GM23338 (cell line): ENCODE measurements at regions not wholly inside any gene's neighbourhood (a gene's known extent, or its start where the extent isn't known, plus 50 kb on each side); places are given as distances from the start of the nearest gene placed in this dataset.

Source experiments
- ATAC-seq: fragments of 200-7000 bp; cut with Tn5 transposase; 3 replicates; pipeline ENCODE4 v1.9.1; 2020
- DNase-seq: peaks from one replicate; pipeline ENCODE4 v3.0.0-alpha.2; 2015; ENCODE audit warnings: low spot score
- H2AFZ ChIP-seq: fragments of 200-600 bp; sonication (generic); 2 replicates; pipeline ENCODE4 v1.8.0; 2016; ENCODE audit warnings: antibody characterized with exemption, mild to moderate bottlenecking, moderate library complexity
- H3F3A ChIP-seq: fragments of 200-600 bp; sonication (generic); replicated peaks from 2 replicates; pipeline ENCODE4 v1.8.0; 2017; ENCODE audit warnings: antibody characterized with exemption, mixed run types, low read depth
- H3K27ac ChIP-seq: fragments of 200-600 bp; sonication (generic); 2 replicates; pipeline ENCODE4 v1.6.1; 2016; ENCODE audit warnings: low read depth
- H3K27me3 ChIP-seq: fragments of 200-600 bp; sonication (generic); 2 replicates; pipeline ENCODE4 v1.8.0; 2016; ENCODE audit warnings: mild to moderate bottlenecking, mixed run types, moderate library complexity; ENCODE audit not compliant: insufficient read depth
- H3K36me3 ChIP-seq: fragments of 200-600 bp; sonication (generic); 2 replicates; pipeline ENCODE4 v1.8.0; 2016; ENCODE audit warnings: mild to moderate bottlenecking; ENCODE audit not compliant: insufficient read depth
- H3K4me1 ChIP-seq: fragments of 200-600 bp; sonication (generic); 2 replicates; pipeline ENCODE4 v1.8.0; 2016; ENCODE audit warnings: mild to moderate bottlenecking, moderate library complexity; ENCODE audit not compliant: insufficient read depth
- H3K4me2 ChIP-seq: fragments of 200-600 bp; sonication (generic); 2 replicates; pipeline ENCODE4 v1.7.1; 2017; ENCODE audit warnings: mixed run types
- H3K4me3 ChIP-seq: fragments of 200-600 bp; sonication (generic); 2 replicates; pipeline ENCODE4 v1.6.1; 2016; ENCODE audit warnings: mixed run types
- H3K79me2 ChIP-seq: fragments of 200-600 bp; sonication (generic); replicated peaks from 2 replicates; pipeline ENCODE4 v1.8.0; 2017; ENCODE audit warnings: mild to moderate bottlenecking; ENCODE audit not compliant: insufficient read depth
- H3K9me2 ChIP-seq: fragments of 200-600 bp; sonication (generic); 2 replicates; pipeline ENCODE4 v1.8.0; 2017; ENCODE audit not compliant: insufficient read depth
- H4K20me1 ChIP-seq: fragments of 200-600 bp; sonication (generic); replicated peaks from 2 replicates; pipeline ENCODE4 v1.8.0; 2017; ENCODE audit warnings: mild to moderate bottlenecking; ENCODE audit not compliant: insufficient read depth
- H3K27ac Mint-ChIP-seq: 2 replicates; pipeline ENCODE4 v1.8.0; 2020; ENCODE audit warnings: inconsistent platforms, mild to moderate bottlenecking, moderate library complexity, mixed read lengths
- H3K27me3 Mint-ChIP-seq: 3 replicates; pipeline ENCODE4 v1.8.0; 2022; ENCODE audit warnings: low read depth, mild to moderate bottlenecking, moderate library complexity, mixed read lengths, inconsistent platforms; ENCODE audit not compliant: insufficient read depth, poor library complexity
- H3K36me3 Mint-ChIP-seq: 3 replicates; pipeline ENCODE4 v1.8.0; 2021; ENCODE audit warnings: low read depth, mild to moderate bottlenecking, inconsistent platforms, moderate library complexity, mixed read lengths
- H3K4me1 Mint-ChIP-seq: 3 replicates; pipeline ENCODE4 v1.8.0; 2020; ENCODE audit warnings: mild to moderate bottlenecking, inconsistent platforms, mixed read lengths
- H3K4me3 Mint-ChIP-seq: 3 replicates; pipeline ENCODE4 v1.8.0; 2021; ENCODE audit warnings: moderate library complexity, mild to moderate bottlenecking, inconsistent platforms, mixed read lengths
- H3K9me3 Mint-ChIP-seq: 3 replicates; pipeline ENCODE4 v1.8.0; 2020; ENCODE audit warnings: moderate library complexity, mild to moderate bottlenecking, inconsistent platforms, mixed read lengths
- CREB1 ChIP-seq: fragments of 250-450 bp; sonication (Bioruptor Pico); IDR thresholded peaks from 2 replicates; pipeline ENCODE4 v1.5.0; 2020; ENCODE audit warnings: low read depth, mild to moderate bottlenecking, moderate library complexity
- EZH2 ChIP-seq: fragments of 200-600 bp; sonication (generic); IDR thresholded peaks from one replicate; pipeline ENCODE4 v1.8.0; 2017; ENCODE audit warnings: antibody characterized with exemption, mild to moderate bottlenecking, low read depth; ENCODE audit not compliant: unreplicated experiment
- EZH2phosphoT487 ChIP-seq: fragments of 200-600 bp; sonication (generic); IDR thresholded peaks from one replicate; pipeline ENCODE4 v1.8.1; 2018; ENCODE audit warnings: antibody characterized with exemption; ENCODE audit not compliant: unreplicated experiment
- JUNB ChIP-seq: IDR thresholded peaks from one replicate; pipeline ENCODE4 v1.6.1; 2016; ENCODE audit warnings: antibody characterized with exemption; ENCODE audit not compliant: unreplicated experiment
- NANOG ChIP-seq: IDR thresholded peaks from 2 replicates; pipeline ENCODE4 v1.6.1; 2016; ENCODE audit warnings: antibody characterized with exemption, borderline replicate concordance
- POLR2AphosphoS5 ChIP-seq: IDR thresholded peaks from 2 replicates; pipeline ENCODE4 v1.6.1; 2016; ENCODE audit warnings: antibody characterized with exemption, low read depth
- STAT1 ChIP-seq: IDR thresholded peaks from one replicate; pipeline ENCODE4 v1.6.1; 2016; ENCODE audit warnings: antibody characterized with exemption; ENCODE audit not compliant: unreplicated experiment
- ZNF114 ChIP-seq: fragments of 250-450 bp; sonication (Bioruptor Pico); IDR thresholded peaks from 2 replicates; pipeline ENCODE4 v1.5.0; 2020; ENCODE audit warnings: mild to moderate bottlenecking, moderate library complexity
- ZNF331 ChIP-seq: fragments of 250-450 bp; sonication (Bioruptor Pico); IDR thresholded peaks from 2 replicates; pipeline ENCODE4 v1.5.0; 2020; ENCODE audit warnings: low read depth, mild to moderate bottlenecking, moderate library complexity
- TF ChIP-seq, protein P1 (sequence below): IDR thresholded peaks from 2 replicates; pipeline ENCODE4 v1.6.1; 2016; ENCODE audit warnings: antibody characterized with exemption
- TF ChIP-seq, protein P2 (sequence below): IDR thresholded peaks from one replicate; pipeline ENCODE4 v1.6.1; 2018; ENCODE audit warnings: antibody characterized with exemption; ENCODE audit not compliant: unreplicated experiment
- TF ChIP-seq, protein P3 (sequence below), 2 experiments: fragments of 200-600 bp in 1 of 2; sonication (generic) in 1 of 2; conservative IDR thresholded peaks; 2 replicates each; pipeline versions ENCODE4 v1.5.1 to v1.6.1; 2016 to 2017; ENCODE audit warnings: antibody characterized with exemption in 2 of 2, low read depth in 2 of 2, mild to moderate bottlenecking in 2 of 2, moderate library complexity in 1 of 2
- TF ChIP-seq, protein P4 (sequence below): fragments of 250-450 bp; sonication (Bioruptor Pico); IDR thresholded peaks from 2 replicates; pipeline ENCODE4 v1.5.0; 2020; ENCODE audit warnings: mild to moderate bottlenecking, moderate library complexity

DNA sequence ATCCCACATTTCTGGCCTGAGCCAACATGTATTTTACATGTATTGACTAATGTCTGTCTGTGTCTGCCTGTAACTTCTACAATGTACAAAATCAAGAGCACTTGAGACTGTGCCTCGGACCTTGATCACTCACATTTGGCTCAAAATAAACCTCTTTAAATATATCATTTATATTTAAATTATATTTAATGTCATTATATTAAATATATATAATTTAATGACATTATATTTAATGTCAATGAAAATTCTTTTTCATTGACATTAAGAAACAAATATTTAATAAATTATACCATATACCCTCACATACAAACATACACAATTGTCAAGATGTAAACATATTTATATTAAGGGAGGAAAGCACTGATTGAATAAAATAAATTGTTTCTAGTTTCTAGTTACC is 1099.8 kb upstream of the CDH18 start (continued):
- TF ChIP-seq EZH2: no peak
- no peak for TF ChIP-seq STAT1

DNA sequence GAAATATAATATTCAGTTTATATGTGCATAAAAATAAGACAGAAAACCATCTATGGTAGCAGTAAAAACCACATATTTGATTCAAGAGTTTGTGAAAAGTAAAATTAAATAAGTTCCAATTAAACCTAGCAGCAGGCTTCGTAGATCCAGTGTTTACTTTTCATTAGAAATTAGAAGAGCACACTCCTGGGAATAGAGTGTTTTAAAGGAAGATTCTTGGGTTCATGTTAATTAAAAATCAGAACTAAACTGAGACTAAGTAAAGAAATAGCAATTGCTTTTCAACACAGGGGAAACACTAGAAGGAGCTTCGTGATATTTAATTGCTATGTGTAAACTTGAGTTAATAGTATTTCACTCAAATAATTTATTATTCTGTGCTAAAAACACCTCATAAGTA is 1097.8 kb upstream of the CDH18 start:
- no peaks in the 10 kb centered on the region for H3K4me1 Mint-ChIP-seq
- Histone ChIP-seq H2AFZ (no peak overlapping the region), H3K4me1 (no peaks in the 10 kb centered on the region), H3K27me3 (no peaks in the 10 kb centered on the region), H4K20me1 (no peaks in the 10 kb centered on the region), H3K4me2 (no peak overlapping the region), H3K36me3 (no peaks in the 10 kb centered on the region), H3K9me2 (no peaks in the 10 kb centered on the region; the same call in 1 of the 2 replicates), H3K4me3 (no peak overlapping the region), H3F3A (no peaks in the 10 kb centered on the region), H3K79me2 (no peaks in the 10 kb centered on the region), H3K27ac (no peak overlapping the region)
- H3K9me3 Mint-ChIP-seq: no peaks in the 10 kb centered on the region
- TF ChIP-seq, protein P1, sequence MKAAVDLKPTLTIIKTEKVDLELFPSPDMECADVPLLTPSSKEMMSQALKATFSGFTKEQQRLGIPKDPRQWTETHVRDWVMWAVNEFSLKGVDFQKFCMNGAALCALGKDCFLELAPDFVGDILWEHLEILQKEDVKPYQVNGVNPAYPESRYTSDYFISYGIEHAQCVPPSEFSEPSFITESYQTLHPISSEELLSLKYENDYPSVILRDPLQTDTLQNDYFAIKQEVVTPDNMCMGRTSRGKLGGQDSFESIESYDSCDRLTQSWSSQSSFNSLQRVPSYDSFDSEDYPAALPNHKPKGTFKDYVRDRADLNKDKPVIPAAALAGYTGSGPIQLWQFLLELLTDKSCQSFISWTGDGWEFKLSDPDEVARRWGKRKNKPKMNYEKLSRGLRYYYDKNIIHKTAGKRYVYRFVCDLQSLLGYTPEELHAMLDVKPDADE: no peak
- no peak for TF ChIP-seq EZH2phosphoT487
- no peak for TF ChIP-seq EZH2
- no peak for TF ChIP-seq POLR2AphosphoS5
- TF ChIP-seq NANOG: no peak
- TF ChIP-seq, protein P2, sequence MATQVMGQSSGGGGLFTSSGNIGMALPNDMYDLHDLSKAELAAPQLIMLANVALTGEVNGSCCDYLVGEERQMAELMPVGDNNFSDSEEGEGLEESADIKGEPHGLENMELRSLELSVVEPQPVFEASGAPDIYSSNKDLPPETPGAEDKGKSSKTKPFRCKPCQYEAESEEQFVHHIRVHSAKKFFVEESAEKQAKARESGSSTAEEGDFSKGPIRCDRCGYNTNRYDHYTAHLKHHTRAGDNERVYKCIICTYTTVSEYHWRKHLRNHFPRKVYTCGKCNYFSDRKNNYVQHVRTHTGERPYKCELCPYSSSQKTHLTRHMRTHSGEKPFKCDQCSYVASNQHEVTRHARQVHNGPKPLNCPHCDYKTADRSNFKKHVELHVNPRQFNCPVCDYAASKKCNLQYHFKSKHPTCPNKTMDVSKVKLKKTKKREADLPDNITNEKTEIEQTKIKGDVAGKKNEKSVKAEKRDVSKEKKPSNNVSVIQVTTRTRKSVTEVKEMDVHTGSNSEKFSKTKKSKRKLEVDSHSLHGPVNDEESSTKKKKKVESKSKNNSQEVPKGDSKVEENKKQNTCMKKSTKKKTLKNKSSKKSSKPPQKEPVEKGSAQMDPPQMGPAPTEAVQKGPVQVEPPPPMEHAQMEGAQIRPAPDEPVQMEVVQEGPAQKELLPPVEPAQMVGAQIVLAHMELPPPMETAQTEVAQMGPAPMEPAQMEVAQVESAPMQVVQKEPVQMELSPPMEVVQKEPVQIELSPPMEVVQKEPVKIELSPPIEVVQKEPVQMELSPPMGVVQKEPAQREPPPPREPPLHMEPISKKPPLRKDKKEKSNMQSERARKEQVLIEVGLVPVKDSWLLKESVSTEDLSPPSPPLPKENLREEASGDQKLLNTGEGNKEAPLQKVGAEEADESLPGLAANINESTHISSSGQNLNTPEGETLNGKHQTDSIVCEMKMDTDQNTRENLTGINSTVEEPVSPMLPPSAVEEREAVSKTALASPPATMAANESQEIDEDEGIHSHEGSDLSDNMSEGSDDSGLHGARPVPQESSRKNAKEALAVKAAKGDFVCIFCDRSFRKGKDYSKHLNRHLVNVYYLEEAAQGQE: no peak
- TF ChIP-seq ZNF114: no peak
- TF ChIP-seq ZNF331 (CRISPR knock-in tag): no peak
- TF ChIP-seq, protein P3, sequence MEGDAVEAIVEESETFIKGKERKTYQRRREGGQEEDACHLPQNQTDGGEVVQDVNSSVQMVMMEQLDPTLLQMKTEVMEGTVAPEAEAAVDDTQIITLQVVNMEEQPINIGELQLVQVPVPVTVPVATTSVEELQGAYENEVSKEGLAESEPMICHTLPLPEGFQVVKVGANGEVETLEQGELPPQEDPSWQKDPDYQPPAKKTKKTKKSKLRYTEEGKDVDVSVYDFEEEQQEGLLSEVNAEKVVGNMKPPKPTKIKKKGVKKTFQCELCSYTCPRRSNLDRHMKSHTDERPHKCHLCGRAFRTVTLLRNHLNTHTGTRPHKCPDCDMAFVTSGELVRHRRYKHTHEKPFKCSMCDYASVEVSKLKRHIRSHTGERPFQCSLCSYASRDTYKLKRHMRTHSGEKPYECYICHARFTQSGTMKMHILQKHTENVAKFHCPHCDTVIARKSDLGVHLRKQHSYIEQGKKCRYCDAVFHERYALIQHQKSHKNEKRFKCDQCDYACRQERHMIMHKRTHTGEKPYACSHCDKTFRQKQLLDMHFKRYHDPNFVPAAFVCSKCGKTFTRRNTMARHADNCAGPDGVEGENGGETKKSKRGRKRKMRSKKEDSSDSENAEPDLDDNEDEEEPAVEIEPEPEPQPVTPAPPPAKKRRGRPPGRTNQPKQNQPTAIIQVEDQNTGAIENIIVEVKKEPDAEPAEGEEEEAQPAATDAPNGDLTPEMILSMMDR (conservative IDR thresholded peaks at IDR 0.05; ENCODE audit: low read depth in 2 of 2): no peak
- TF ChIP-seq, protein P4, sequence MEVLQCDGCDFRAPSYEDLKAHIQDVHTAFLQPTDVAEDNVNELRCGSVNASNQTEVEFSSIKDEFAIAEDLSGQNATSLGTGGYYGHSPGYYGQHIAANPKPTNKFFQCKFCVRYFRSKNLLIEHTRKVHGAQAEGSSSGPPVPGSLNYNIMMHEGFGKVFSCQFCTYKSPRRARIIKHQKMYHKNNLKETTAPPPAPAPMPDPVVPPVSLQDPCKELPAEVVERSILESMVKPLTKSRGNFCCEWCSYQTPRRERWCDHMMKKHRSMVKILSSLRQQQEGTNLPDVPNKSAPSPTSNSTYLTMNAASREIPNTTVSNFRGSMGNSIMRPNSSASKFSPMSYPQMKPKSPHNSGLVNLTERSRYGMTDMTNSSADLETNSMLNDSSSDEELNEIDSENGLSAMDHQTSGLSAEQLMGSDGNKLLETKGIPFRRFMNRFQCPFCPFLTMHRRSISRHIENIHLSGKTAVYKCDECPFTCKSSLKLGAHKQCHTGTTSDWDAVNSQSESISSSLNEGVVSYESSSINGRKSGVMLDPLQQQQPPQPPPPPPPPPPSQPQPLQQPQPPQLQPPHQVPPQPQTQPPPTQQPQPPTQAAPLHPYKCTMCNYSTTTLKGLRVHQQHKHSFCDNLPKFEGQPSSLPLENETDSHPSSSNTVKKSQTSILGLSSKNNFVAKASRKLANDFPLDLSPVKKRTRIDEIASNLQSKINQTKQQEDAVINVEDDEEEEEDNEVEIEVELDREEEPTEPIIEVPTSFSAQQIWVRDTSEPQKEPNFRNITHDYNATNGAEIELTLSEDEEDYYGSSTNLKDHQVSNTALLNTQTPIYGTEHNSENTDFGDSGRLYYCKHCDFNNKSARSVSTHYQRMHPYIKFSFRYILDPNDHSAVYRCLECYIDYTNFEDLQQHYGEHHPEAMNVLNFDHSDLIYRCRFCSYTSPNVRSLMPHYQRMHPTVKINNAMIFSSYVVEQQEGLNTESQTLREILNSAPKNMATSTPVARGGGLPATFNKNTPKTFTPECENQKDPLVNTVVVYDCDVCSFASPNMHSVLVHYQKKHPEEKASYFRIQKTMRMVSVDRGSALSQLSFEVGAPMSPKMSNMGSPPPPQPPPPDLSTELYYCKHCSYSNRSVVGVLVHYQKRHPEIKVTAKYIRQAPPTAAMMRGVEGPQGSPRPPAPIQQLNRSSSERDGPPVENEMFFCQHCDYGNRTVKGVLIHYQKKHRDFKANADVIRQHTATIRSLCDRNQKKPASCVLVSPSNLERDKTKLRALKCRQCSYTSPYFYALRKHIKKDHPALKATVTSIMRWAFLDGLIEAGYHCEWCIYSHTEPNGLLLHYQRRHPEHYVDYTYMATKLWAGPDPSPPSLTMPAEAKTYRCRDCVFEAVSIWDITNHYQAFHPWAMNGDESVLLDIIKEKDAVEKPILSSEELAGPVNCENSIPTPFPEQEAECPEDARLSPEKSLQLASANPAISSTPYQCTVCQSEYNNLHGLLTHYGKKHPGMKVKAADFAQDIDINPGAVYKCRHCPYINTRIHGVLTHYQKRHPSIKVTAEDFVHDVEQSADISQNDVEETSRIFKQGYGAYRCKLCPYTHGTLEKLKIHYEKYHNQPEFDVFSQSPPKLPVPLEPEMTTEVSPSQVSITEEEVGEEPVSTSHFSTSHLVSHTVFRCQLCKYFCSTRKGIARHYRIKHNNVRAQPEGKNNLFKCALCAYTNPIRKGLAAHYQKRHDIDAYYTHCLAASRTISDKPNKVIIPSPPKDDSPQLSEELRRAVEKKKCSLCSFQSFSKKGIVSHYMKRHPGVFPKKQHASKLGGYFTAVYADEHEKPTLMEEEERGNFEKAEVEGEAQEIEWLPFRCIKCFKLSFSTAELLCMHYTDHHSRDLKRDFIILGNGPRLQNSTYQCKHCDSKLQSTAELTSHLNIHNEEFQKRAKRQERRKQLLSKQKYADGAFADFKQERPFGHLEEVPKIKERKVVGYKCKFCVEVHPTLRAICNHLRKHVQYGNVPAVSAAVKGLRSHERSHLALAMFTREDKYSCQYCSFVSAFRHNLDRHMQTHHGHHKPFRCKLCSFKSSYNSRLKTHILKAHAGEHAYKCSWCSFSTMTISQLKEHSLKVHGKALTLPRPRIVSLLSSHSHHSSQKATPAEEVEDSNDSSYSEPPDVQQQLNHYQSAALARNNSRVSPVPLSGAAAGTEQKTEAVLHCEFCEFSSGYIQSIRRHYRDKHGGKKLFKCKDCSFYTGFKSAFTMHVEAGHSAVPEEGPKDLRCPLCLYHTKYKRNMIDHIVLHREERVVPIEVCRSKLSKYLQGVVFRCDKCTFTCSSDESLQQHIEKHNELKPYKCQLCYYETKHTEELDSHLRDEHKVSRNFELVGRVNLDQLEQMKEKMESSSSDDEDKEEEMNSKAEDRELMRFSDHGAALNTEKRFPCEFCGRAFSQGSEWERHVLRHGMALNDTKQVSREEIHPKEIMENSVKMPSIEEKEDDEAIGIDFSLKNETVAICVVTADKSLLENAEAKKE (CRISPR knock-in tag): no peak
- TF ChIP-seq JUNB: no peak
- TF ChIP-seq STAT1: no peak
- TF ChIP-seq CREB1 (CRISPR knock-in tag): no peak
- ATAC-seq (no peak), DNase-seq (no peak)
- H3K4me3 Mint-ChIP-seq: no peak overlapping the region
- H3K27ac Mint-ChIP-seq: no peak overlapping the region
- H3K27me3 Mint-ChIP-seq: no peaks in the 10 kb centered on the region
- H3K36me3 Mint-ChIP-seq: no peaks in the 10 kb centered on the region
